ENCODE measurements at regions not wholly inside any gene's neighbourhood (a gene's known extent, or its start where the extent isn't known, plus 50 kb on each side); places are given as distances from the start of the nearest gene placed in this dataset.

DNA sequence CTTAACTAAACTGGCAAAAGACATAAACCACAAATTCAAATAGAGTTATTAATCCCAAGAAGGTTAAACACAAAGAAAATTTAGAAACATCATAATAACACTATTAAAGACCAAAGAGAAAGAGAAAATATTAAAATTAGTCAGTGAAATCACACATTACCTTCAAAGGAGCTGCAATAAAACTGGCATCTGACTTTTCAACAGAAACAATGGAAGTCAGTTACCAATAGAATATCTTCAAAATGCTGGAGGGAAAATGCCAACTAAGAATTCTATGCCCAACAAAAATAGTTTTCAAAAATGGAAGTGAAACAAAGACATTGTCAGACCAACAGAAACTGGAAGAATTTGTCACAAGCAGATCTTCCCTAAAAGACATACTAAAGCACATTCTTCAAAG lies 68.7 kb upstream of the RNF7 start:
- ATAC-seq: no peak
- no peak for DNase-seq

DNA sequence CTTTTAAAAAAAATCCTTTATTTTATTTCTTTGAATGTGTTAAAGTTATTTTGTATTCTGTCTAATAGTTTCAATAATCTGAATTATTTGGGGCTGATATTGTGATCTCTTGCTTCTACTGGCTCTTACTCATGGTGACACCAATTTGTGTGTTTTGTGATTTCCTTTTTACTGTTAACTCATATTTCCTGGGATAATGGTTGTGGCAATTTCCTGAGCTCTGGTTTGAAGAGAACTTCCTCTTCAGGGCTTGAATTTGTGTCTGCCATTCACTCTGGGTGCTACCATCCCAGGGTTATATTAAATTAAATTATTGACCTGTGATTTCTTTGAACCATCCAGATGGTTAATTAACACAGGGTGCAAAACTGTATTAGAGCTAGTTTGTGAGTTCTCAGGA lies 60.4 kb upstream of the RNF7 start:
- DNase-seq (no peak), ATAC-seq (no peak)
- intact Hi-C loops (cut with micrococcal nuclease): no loop called here

More for the DNA sequence above, 68.7 kb upstream of the RNF7 start:
- intact Hi-C loops (cut with micrococcal nuclease): no loop called here

GRCh38 chr3:141680620-141681389 lies 57.3 kb upstream of the RNF7 start:
- peak; percentile 47 for DNase-seq
- intact Hi-C loops (cut with micrococcal nuclease): no loop called here
- ATAC-seq: peak; percentile 48

- DNase-seq: no peak
- ATAC-seq: no peak
- intact Hi-C loops (cut with micrococcal nuclease): no loop called here
These were observed 56.7 kb upstream of the RNF7 start for GRCh38 chr3:141681390-141681780.

DNA sequence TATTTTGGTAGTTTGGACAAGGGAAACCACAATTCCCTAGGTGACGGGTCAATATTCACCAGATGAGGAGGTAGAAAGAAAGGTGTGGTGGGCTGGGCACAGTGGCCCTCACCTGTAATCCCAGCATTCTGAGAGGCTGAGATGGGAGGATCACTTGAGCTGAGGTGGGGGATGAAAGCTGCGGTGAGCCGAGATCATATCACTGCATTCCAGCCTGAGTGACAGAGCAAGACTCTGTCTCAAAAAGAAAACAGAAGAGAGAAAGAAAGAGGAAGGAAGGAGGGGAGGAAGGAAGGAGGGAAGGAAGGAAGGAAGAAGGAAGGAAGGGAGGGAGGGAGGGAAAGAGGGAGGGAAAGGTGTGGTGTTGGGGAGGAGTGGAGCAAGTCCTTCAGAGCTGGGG lies 56.1 kb upstream of the RNF7 start:
- ATAC-seq (no peak), DNase-seq (no peak)
- intact Hi-C loops (cut with micrococcal nuclease): no loop called here

GRCh38 chr3:141682921-141683320 lies 55.2 kb upstream of the RNF7 start:
- ATAC-seq (no peak), DNase-seq (no peak)
- intact Hi-C loops (cut with micrococcal nuclease): no loop called here

DNA sequence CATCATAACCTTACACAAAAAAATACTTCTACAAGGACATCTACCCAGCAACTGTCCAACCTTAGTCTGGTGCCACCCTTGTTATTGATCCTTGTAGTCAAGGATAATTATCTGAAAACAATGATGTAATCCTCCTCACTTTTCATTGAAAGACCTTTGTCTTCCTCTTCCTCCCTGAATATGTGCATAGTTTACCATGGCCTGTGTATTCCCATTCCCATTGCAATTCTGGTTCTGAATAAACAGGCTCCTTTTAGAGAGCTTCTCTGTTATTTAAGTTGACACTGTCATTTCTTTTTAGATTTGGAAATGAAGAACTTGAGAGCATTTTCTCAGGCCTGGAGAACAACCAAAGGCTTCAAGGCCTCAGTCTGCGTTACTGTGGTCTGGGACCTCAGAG lies 53.3 kb upstream of the RNF7 start:
- ATAC-seq (no peak), DNase-seq (no peak)
- intact Hi-C loops (cut with micrococcal nuclease): no loop called here

DNA sequence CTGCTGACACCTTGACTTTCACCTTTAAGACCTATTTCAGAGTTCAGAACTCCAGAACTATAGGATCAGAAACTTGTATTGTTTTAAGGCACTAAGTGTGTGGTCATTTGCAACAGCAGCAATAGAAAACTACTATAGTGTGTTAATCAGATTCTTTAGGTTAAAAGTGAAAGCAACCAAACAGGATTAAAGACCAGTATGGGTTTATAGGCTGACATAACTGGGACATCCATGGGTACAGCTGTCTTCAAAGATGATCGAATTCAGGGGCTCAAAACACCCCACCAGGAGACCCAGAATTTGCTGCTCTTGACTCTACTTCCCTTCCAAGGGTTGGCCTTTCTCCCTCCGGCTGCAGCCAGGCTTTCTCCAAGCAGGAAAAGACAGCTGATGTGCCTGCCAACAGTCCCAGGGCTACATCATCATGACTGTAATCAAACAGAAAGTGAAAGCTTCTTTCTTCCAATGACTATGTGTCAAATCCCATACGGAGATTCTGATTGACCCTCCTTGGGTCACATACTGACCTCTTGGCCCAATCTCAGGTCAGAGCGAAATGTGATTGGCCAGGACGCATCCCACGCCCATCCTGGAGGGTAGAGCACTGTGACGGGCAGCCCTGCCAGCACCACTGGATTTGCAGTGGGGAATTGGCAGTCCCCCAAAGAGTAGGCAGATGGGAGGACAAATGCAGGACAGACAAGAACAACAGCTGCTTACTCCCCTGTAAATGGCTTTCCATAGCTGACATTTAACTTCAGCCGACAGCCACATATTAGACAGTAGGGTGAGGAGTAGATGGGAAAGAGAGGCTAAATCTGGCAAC lies 51.4 kb upstream of the RNF7 start:
- intact Hi-C loops (cut with micrococcal nuclease): no loop called here
- DNase-seq: peak; percentile 74
- peak; percentile 97 for ATAC-seq
